Neural cell (in vitro differentiated cells): ENCODE measurements at regions not wholly inside any gene's neighbourhood (a gene's known extent, or its start where the extent isn't known, plus 50 kb on each side); places are given as distances from the start of the nearest gene placed in this dataset.
A peak's percentile ranks its signal among the peaks of the same experiment; 100 is the strongest.

Source experiments
- H2AFZ ChIP-seq: fragments of 200-600, 300-800 bp; sonication (generic), shearing (Covaris generic); 2 replicates; pipeline ENCODE4 v1.6.0; 2014; ENCODE audit warnings: low read depth, mild to moderate bottlenecking, antibody characterized with exemption, low read length, moderate library complexity
- H3F3A ChIP-seq: fragments of 200-600 bp; shearing (Covaris generic); 2 replicates; pipeline ENCODE4 v1.6.1; 2016; ENCODE audit warnings: mild to moderate bottlenecking, moderate library complexity, mixed read lengths, antibody characterized with exemption, low read length; ENCODE audit not compliant: insufficient read depth, poor library complexity, severe bottlenecking
- H3K27ac ChIP-seq: fragments of 200-600, 300-800 bp; sonication (generic), shearing (Covaris generic); 2 replicates; pipeline ENCODE4 v1.5.1; 2014; ENCODE audit warnings: mild to moderate bottlenecking, low read length, moderate library complexity
- H3K27me3 ChIP-seq: fragments of 300-800, 200-600 bp; sonication (generic), shearing (Covaris generic); 2 replicates; pipeline ENCODE4 v1.6.0; 2014; ENCODE audit warnings: mild to moderate bottlenecking, low read depth, low read length, moderate library complexity; ENCODE audit not compliant: insufficient read depth
- H3K36me3 ChIP-seq: fragments of 300-800, 200-600 bp; sonication (generic), shearing (Covaris generic); 2 replicates; pipeline ENCODE4 v1.5.1; 2014; ENCODE audit warnings: mild to moderate bottlenecking, antibody characterized with exemption, low read length, moderate library complexity; ENCODE audit not compliant: insufficient read depth
- H3K4me2 ChIP-seq: fragments of 300-800, 200-600 bp; sonication (generic), shearing (Covaris generic); 2 replicates; pipeline ENCODE4 v1.6.0; 2014; ENCODE audit warnings: mild to moderate bottlenecking, low read length
- H3K4me3 ChIP-seq: fragments of 300-800, 200-600 bp; sonication (generic), shearing (Covaris generic); 2 replicates; pipeline ENCODE4 v1.5.1; 2014; ENCODE audit warnings: mild to moderate bottlenecking, low read length, moderate library complexity
- H3K79me2 ChIP-seq: fragments of 200-600 bp; shearing (Covaris generic); replicated peaks from 2 replicates; pipeline ENCODE4 v1.6.0; 2014; ENCODE audit warnings: mild to moderate bottlenecking, low read length, moderate library complexity; ENCODE audit not compliant: insufficient read depth
- H3K9ac ChIP-seq: fragments of 300-800, 200-600 bp; sonication (generic), shearing (Covaris generic); 2 replicates; pipeline ENCODE4 v1.6.1; 2016; ENCODE audit warnings: mild to moderate bottlenecking, low read length, mixed read lengths
- H3K9me2 ChIP-seq: fragments of 200-600 bp; shearing (Covaris generic); 2 replicates; pipeline ENCODE4 v1.6.1; 2016; ENCODE audit warnings: mild to moderate bottlenecking, low read length, mixed read lengths; ENCODE audit not compliant: insufficient read depth
- H3K9me3 ChIP-seq: fragments of 200-600, 300-800 bp; sonication (generic), shearing (Covaris generic); 2 replicates; pipeline ENCODE4 v1.6.1; 2016; ENCODE audit warnings: mild to moderate bottlenecking, mixed run types, low read length, moderate library complexity, mixed read lengths
- H4K20me1 ChIP-seq: fragments of 200-600 bp; shearing (Covaris generic); 2 replicates; pipeline ENCODE4 v1.6.1; 2016; ENCODE audit warnings: mild to moderate bottlenecking, mixed run types; ENCODE audit not compliant: insufficient read depth
- CTCF ChIP-seq: fragments of 450-650 bp; IDR thresholded peaks from 2 replicates; pipeline ENCODE4 v1.5.1; 2014; ENCODE audit warnings: antibody characterized with exemption, mild to moderate bottlenecking, moderate library complexity; ENCODE audit not compliant: poor library complexity, severe bottlenecking
- EP300 ChIP-seq: fragments of 450-650 bp; conservative IDR thresholded peaks from 2 replicates; pipeline ENCODE4 v1.6.1; 2014; ENCODE audit warnings: antibody characterized with exemption, mild to moderate bottlenecking, moderate library complexity; ENCODE audit not compliant: poor library complexity, severe bottlenecking
- EZH2 ChIP-seq: fragments of 200-600, 300-800 bp; shearing (Covaris generic), sonication (generic); IDR thresholded peaks from 2 replicates; pipeline ENCODE4 v1.6.1; 2014; ENCODE audit warnings: antibody characterized with exemption, low read length, borderline replicate concordance, mild to moderate bottlenecking; ENCODE audit not compliant: insufficient read depth, poor library complexity, severe bottlenecking
- MXI1 ChIP-seq: fragments of 450-650 bp; conservative IDR thresholded peaks from 2 replicates; pipeline ENCODE4 v1.6.1; 2014; ENCODE audit warnings: antibody characterized with exemption, mild to moderate bottlenecking; ENCODE audit not compliant: poor library complexity, severe bottlenecking
- POLR2AphosphoS5 ChIP-seq: IDR thresholded peaks from 2 replicates; pipeline ENCODE4 v1.6.1; 2012
- RAD21 ChIP-seq: fragments of 450-650 bp; conservative IDR thresholded peaks from 2 replicates; pipeline ENCODE4 v1.6.1; 2014; ENCODE audit warnings: antibody characterized with exemption, mild to moderate bottlenecking, moderate library complexity
- SMC3 ChIP-seq: fragments of 450-650 bp; conservative IDR thresholded peaks from 2 replicates; pipeline ENCODE4 v1.6.1; 2014; ENCODE audit warnings: antibody characterized with exemption, mild to moderate bottlenecking, moderate library complexity; ENCODE audit not compliant: poor library complexity
- TAF1 ChIP-seq: IDR thresholded peaks from 2 replicates; pipeline ENCODE4 v1.6.1; 2012; ENCODE audit warnings: low read depth
- TF ChIP-seq, protein P1 (sequence below): IDR thresholded peaks from 2 replicates; pipeline ENCODE4 v1.6.1; 2012; ENCODE audit warnings: borderline replicate concordance

DNA sequence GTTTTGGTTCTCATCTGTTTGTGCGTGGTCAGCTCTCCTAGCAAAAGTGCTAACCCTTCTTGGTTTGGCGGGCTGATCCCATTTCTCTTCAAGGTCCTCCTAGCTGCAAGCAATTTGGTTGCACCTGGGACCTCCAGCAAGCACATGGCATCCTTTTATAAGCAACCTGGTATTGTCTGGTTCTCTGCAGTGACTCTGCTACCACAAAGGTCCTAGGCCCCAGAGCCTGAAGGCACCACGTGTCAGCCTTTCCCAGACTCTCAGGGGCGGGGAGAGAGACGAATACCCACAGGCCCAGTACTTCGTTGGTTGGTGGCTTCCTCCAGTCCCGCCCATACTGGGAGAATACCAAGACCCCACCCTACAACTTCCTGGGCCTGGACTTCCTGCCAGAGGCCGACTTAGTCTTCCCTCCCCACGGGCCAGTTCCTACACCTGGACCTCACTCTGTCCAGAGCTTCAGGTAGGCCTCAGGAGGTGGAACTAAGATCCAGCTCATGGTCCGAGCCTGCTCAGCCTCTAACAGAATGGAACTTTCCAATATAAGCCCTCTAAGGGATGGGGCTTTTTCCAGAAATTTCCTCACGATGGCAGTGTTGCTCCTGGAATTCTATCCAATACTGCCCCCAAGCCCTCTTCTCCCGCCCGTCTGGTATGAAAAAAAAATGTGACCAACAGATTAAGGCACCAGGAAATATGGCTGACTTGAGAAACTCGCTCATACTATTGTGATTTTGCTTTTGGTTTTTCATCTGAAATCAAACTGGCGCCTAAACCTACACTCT lies 192.5 kb upstream of the STK26 start (continued):
- peak; percentile 68 for TF ChIP-seq CTCF
- TF ChIP-seq MXI1: peak; percentile 19
- TF ChIP-seq EP300: no peak
- TF ChIP-seq RAD21: peak; percentile 72

DNA sequence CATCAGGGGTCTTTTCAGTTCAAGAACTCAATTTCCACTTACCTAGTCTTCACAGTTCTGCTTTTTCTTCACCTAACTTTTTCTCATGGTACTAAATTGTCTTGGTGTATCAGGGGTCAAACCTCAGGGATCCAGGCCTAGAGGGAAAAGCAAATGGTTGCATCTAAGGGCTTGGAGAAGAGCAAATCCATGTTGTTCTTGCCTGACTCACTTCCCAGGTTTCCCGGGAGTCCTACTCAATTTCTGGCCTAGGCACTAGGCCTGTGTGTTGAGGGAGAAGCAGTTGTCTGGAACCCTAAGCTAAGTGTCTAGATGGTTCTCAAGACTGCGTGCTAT lies 191.9 kb upstream of the STK26 start:
- H3K27ac ChIP-seq: no peak overlapping the region
- H3K27me3 ChIP-seq: no peaks in the 10 kb centered on the region
- no peak overlapping the region for H3K4me3 ChIP-seq
- H3K9me2 ChIP-seq: no peaks in the 10 kb centered on the region
- H3K4me2 ChIP-seq: no peak overlapping the region
- H3K79me2 ChIP-seq: peaks cover 8% of the 10 kb centered on the region
- no peaks in the 10 kb centered on the region for H3F3A ChIP-seq
- no peaks in the 10 kb centered on the region for H4K20me1 ChIP-seq
- H2AFZ ChIP-seq: no peak overlapping the region
- TF ChIP-seq, protein P1, sequence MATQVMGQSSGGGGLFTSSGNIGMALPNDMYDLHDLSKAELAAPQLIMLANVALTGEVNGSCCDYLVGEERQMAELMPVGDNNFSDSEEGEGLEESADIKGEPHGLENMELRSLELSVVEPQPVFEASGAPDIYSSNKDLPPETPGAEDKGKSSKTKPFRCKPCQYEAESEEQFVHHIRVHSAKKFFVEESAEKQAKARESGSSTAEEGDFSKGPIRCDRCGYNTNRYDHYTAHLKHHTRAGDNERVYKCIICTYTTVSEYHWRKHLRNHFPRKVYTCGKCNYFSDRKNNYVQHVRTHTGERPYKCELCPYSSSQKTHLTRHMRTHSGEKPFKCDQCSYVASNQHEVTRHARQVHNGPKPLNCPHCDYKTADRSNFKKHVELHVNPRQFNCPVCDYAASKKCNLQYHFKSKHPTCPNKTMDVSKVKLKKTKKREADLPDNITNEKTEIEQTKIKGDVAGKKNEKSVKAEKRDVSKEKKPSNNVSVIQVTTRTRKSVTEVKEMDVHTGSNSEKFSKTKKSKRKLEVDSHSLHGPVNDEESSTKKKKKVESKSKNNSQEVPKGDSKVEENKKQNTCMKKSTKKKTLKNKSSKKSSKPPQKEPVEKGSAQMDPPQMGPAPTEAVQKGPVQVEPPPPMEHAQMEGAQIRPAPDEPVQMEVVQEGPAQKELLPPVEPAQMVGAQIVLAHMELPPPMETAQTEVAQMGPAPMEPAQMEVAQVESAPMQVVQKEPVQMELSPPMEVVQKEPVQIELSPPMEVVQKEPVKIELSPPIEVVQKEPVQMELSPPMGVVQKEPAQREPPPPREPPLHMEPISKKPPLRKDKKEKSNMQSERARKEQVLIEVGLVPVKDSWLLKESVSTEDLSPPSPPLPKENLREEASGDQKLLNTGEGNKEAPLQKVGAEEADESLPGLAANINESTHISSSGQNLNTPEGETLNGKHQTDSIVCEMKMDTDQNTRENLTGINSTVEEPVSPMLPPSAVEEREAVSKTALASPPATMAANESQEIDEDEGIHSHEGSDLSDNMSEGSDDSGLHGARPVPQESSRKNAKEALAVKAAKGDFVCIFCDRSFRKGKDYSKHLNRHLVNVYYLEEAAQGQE: no peak
- TF ChIP-seq RAD21 (no peak), EP300 (no peak), TAF1 (no peak), EZH2 (no peak), SMC3 (no peak)
- H3K9me3 ChIP-seq: no peaks in the 10 kb centered on the region
- no peak overlapping the region for H3K9ac ChIP-seq
- H3K36me3 ChIP-seq: no peaks in the 10 kb centered on the region

- Histone ChIP-seq H3K36me3 (no peaks in the 10 kb centered on the region), H3K4me3 (no peak overlapping the region), H3K79me2 (no peaks in the 10 kb centered on the region), H3K27ac (no peak overlapping the region), H3F3A (no peaks in the 10 kb centered on the region), H2AFZ (no peak overlapping the region), H3K9me2 (no peaks in the 10 kb centered on the region), H3K9ac (no peak overlapping the region), H3K4me2 (no peak overlapping the region), H3K9me3 (no peaks in the 10 kb centered on the region), H4K20me1 (no peaks in the 10 kb centered on the region), H3K27me3 (no peaks in the 10 kb centered on the region)
- no peak for TF ChIP-seq RAD21
- TF ChIP-seq, protein P1: no peak
- TF ChIP-seq EP300: no peak
- TF ChIP-seq EZH2: no peak
- TF ChIP-seq POLR2AphosphoS5: no peak
- TF ChIP-seq CTCF: no peak
- TF ChIP-seq SMC3: no peak
- no peak for TF ChIP-seq MXI1
- TF ChIP-seq TAF1: no peak
Observed at GRCh38 chrX:131836161-131836560, 186.9 kb upstream of the STK26 start.
